Testis (tissue), 2 donors: ENCODE measurements at regions not wholly inside any gene's neighbourhood (a gene's known extent, or its start where the extent isn't known, plus 50 kb on each side); places are given as distances from the start of the nearest gene placed in this dataset.
A peak's percentile ranks its signal among the peaks of the same experiment; 100 is the strongest.

Source experiments
- DNase-seq: peaks from one replicate; pipeline ENCODE4 v3.0.0-alpha.2; 2019
- H3K27ac ChIP-seq, 2 donors: fragments of 200-600 bp; sonication (generic); one replicate each; pipeline ENCODE4 v1.5.1; 2019
- H3K27me3 ChIP-seq: fragments of 200-600 bp; sonication (generic); one replicate; pipeline ENCODE4 v1.5.1; 2019
- H3K36me3 ChIP-seq: fragments of 200-600 bp; sonication (generic); one replicate; pipeline ENCODE4 v1.5.1; 2017; ENCODE audit warnings: low read depth; ENCODE audit errors: missing control alignments
- H3K4me1 ChIP-seq: fragments of 200-600 bp; sonication (generic); one replicate; pipeline ENCODE4 v1.5.1; 2019
- H3K4me3 ChIP-seq, 2 donors: fragments of 200-600 bp; sonication (generic); one replicate each; pipeline ENCODE4 v1.5.1; 2017 to 2019
- H3K9me3 ChIP-seq: fragments of 200-600 bp; sonication (generic); one replicate; pipeline ENCODE4 v1.5.1; 2017
- CTCF ChIP-seq, 3 experiments: fragments of 450-650 bp in 2 of 3; fragments of 200-600 bp in 1 of 3; sonication (generic) in 1 of 3; IDR thresholded peaks; one replicate each; pipeline ENCODE4 v1.5.1; 2016 to 2019; ENCODE audit warnings: antibody characterized with exemption in 3 of 3, mild to moderate bottlenecking in 2 of 3, moderate library complexity in 1 of 3
- POLR2A ChIP-seq: fragments of 450-650 bp; IDR thresholded peaks from one replicate; pipeline ENCODE4 v1.6.1; 2017; ENCODE audit warnings: antibody characterized with exemption, mild to moderate bottlenecking, moderate library complexity
- WGBS, 2 donors: methylation state at CpG; one replicate each; pipeline ENCODE4 v1.1.5; 2018; 5-methylcytosine and 5-hydroxymethylcytosine counted together
- intact Hi-C: fragments of 100-400 bp; cut with DNase I; formaldehyde crosslinking; loops from one replicate; pipeline ENCODE4 v1.15.1; 2023; ENCODE audit warnings: low total_unique reads

- intact Hi-C loops, result no loop called here
- WGBS, 2 donors, result 76 to 77% methylated on average over 1 of the region's 1 CpG
- Histone ChIP-seq H3K9me3 (no peaks in the 10 kb centered on the region), H3K36me3 (no peaks in the 10 kb centered on the region), H3K4me1 (peaks cover 6% of the 10 kb centered on the region), H3K4me3 (no peak overlapping the region), H3K27ac (no peak overlapping the region), H3K27me3 (no peaks in the 10 kb centered on the region)
- DNase-seq, result no peak
- no peak for TF ChIP-seq POLR2A
- TF ChIP-seq CTCF (IDR thresholded peaks at IDR 0.05), result no peak
These were observed 165.5 kb downstream of the SCP2D1 start for GRCh38 chr20:18979132-18979531.

- H3K9me3 ChIP-seq, result no peaks in the 10 kb centered on the region
- intact Hi-C loops, result no loop called here
- TF ChIP-seq POLR2A (no peak), CTCF (IDR thresholded peaks at IDR 0.05) (no peak)
- 76 to 79% methylated on average over 5 of the region's 5 CpGs for WGBS, 2 donors
- H3K27me3 ChIP-seq, result no peaks in the 10 kb centered on the region
- H3K4me1 ChIP-seq, result peaks cover 25% of the 10 kb centered on the region
- H3K27ac ChIP-seq, result no peak overlapping the region
- no peak overlapping the region for H3K4me3 ChIP-seq
- DNase-seq, result no peak
- H3K36me3 ChIP-seq, result no peaks in the 10 kb centered on the region
These were observed 168.5 kb downstream of the SCP2D1 start for GRCh38 chr20:18981962-18982539.

- H3K4me3 ChIP-seq, result no peak overlapping the region
- no peaks in the 10 kb centered on the region for H3K9me3 ChIP-seq
- no peaks in the 10 kb centered on the region for H3K27me3 ChIP-seq
- H3K4me1 ChIP-seq, result peaks cover 33% of the 10 kb centered on the region
- no peaks in the 10 kb centered on the region for H3K36me3 ChIP-seq
- 76 to 83% methylated on average over 5 of the region's 5 CpGs for WGBS, 2 donors
- peak overlapping the region in 1 of 2 donors; percentile 70 for H3K27ac ChIP-seq
- intact Hi-C loops, result no loop called here
- no peak for DNase-seq
- no peak for TF ChIP-seq CTCF (IDR thresholded peaks at IDR 0.05)
- TF ChIP-seq POLR2A, result no peak
These were observed 170.2 kb downstream of the SCP2D1 start for GRCh38 chr20:18983796-18984195.

- Histone ChIP-seq H3K4me1 (peaks cover 35% of the 10 kb centered on the region), H3K9me3 (no peaks in the 10 kb centered on the region), H3K27me3 (no peaks in the 10 kb centered on the region), H3K4me3 (no peak overlapping the region), H3K27ac (peak overlapping the region; percentile 3 to 70), H3K36me3 (no peaks in the 10 kb centered on the region)
- intact Hi-C loops, result loop anchor here (5.0 kb wide), 1 partner anchor 352 kb away; no protein-coding TSS in a partner anchor
- WGBS, 2 donors, result 55% methylated on average over 12 to 13 of the region's 13 CpGs
- peak; percentile 66 for DNase-seq
- no peak for TF ChIP-seq POLR2A
- no peak for TF ChIP-seq CTCF (IDR thresholded peaks at IDR 0.05)
These were observed 170.9 kb downstream of the SCP2D1 start for GRCh38 chr20:18984238-18985200.
